NT2/D1 (cell line): ENCODE measurements at regions not wholly inside any gene's neighbourhood (a gene's known extent, or its start where the extent isn't known, plus 50 kb on each side); places are given as distances from the start of the nearest gene placed in this dataset.

ENCODE experiments used
- SUZ12 ChIP-seq: IDR thresholded peaks from 2 replicates; pipeline ENCODE4 v1.6.1; 2011; ENCODE audit not compliant: insufficient read length, insufficient read depth; ENCODE audit errors: extremely low read depth
- YY1 ChIP-seq: IDR thresholded peaks from 2 replicates; pipeline ENCODE4 v1.6.1; 2011; ENCODE audit not compliant: insufficient read length, insufficient read depth
- ZNF274 ChIP-seq: IDR thresholded peaks from 2 replicates; pipeline ENCODE4 v1.6.1; 2011; ENCODE audit warnings: mild to moderate bottlenecking, low read depth, low read length

- TF ChIP-seq SUZ12: no peak
- TF ChIP-seq YY1: no peak
- no peak for TF ChIP-seq ZNF274
Observed at GRCh38 chr2:209236377-209236776, 187.5 kb upstream of the MAP2 start.
